ENCODE measurements at regions not wholly inside any gene's neighbourhood (a gene's known extent, or its start where the extent isn't known, plus 50 kb on each side); places are given as distances from the start of the nearest gene placed in this dataset.

- H3K4me3 ChIP-seq (ENCODE audit: low read depth, low read length), result no peak overlapping the region
- no peak for TF ChIP-seq CTCF (conservative IDR thresholded peaks at IDR 0.05; ENCODE audit: low read depth, low read length)
- no peak for DNase-seq (ENCODE audit: low read depth)
Observed at GRCh38 chr7:136348542-136349192, 371.5 kb upstream of the MTPN start.

GRCh38 chr7:136348142-136348541 lies 371.0 kb upstream of the MTPN start:
- TF ChIP-seq CTCF (conservative IDR thresholded peaks at IDR 0.05; ENCODE audit: low read depth, low read length), result no peak
- no peak for DNase-seq (ENCODE audit: low read depth)
- no peak overlapping the region for H3K4me3 ChIP-seq (ENCODE audit: low read depth, low read length)

GRCh38 chr7:136347488-136347887 lies 370.3 kb upstream of the MTPN start:
- DNase-seq (ENCODE audit: low read depth), result no peak
- no peak overlapping the region for H3K4me3 ChIP-seq (ENCODE audit: low read depth, low read length)
- TF ChIP-seq CTCF (conservative IDR thresholded peaks at IDR 0.05; ENCODE audit: low read depth, low read length), result no peak

GRCh38 chr7:136342251-136342650 lies 365.1 kb upstream of the MTPN start:
- no peak for DNase-seq (ENCODE audit: low read depth)
- no peak overlapping the region for H3K4me3 ChIP-seq (ENCODE audit: low read depth, low read length)
- no peak for TF ChIP-seq CTCF (conservative IDR thresholded peaks at IDR 0.05; ENCODE audit: low read depth, low read length)

- TF ChIP-seq CTCF (conservative IDR thresholded peaks at IDR 0.05; ENCODE audit: low read depth, low read length), result no peak
- H3K4me3 ChIP-seq (ENCODE audit: low read depth, low read length), result no peak overlapping the region
- DNase-seq (ENCODE audit: low read depth), result no peak
Observed at GRCh38 chr7:136339464-136339863, 362.3 kb upstream of the MTPN start.

GRCh38 chr7:136336932-136337331 lies 359.8 kb upstream of the MTPN start:
- no peak for TF ChIP-seq CTCF (conservative IDR thresholded peaks at IDR 0.05; ENCODE audit: low read depth, low read length)
- no peak for DNase-seq (ENCODE audit: low read depth)
- no peak overlapping the region for H3K4me3 ChIP-seq (ENCODE audit: low read depth, low read length)

GRCh38 chr7:136333636-136334035 lies 356.5 kb upstream of the MTPN start:
- H3K4me3 ChIP-seq (ENCODE audit: low read depth, low read length), result no peak overlapping the region
- DNase-seq (ENCODE audit: low read depth), result no peak
- no peak for TF ChIP-seq CTCF (conservative IDR thresholded peaks at IDR 0.05; ENCODE audit: low read depth, low read length)
